Medulla oblongata (tissue), 1 donor: ENCODE measurements at regions not wholly inside any gene's neighbourhood (a gene's known extent, or its start where the extent isn't known, plus 50 kb on each side); places are given as distances from the start of the nearest gene placed in this dataset.

Experiments used
- DNase-seq: peaks from one replicate; pipeline ENCODE4 v3.0.0-alpha.2; 2015; ENCODE audit errors: extremely low spot score

DNA sequence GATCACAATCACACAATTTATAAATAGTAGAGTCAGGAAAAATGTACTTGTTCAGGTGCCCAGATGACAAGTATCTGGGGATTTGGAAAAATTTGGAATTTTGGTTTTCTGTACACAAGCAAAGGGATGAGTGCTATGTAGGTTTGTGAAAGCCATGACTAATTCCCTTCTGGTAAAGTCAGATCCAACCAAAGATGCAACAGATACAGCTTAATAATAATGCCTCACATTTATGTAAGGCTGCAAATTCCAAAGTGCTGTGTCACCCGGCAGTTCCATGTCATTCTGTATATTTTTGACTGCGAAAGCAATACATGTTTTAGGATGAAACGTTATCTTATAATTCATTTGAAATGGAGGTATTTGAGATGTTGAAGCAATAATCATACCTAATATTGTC is 102.7 kb upstream of the AGBL1 start:
- DNase-seq, result no peak

DNA sequence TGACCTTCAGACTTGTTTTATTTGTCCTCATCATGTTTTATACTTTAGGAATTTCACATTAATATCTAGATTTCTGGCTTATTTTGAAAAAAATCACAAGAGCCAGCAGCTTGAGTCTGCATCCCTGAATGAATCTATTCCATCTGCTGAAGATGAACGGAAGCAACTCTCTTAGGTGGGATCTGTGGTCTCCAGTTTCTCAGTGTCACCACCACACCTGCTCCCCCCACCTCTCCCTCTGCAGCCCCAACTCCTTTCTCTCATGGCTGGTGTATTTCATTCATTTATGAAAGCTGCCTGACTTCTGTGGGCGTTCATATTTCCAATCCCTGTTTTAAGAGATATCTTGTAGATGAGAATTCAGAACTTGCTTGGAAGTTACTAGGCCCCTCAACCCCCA is 102.1 kb upstream of the AGBL1 start:
- no peak for DNase-seq

DNA sequence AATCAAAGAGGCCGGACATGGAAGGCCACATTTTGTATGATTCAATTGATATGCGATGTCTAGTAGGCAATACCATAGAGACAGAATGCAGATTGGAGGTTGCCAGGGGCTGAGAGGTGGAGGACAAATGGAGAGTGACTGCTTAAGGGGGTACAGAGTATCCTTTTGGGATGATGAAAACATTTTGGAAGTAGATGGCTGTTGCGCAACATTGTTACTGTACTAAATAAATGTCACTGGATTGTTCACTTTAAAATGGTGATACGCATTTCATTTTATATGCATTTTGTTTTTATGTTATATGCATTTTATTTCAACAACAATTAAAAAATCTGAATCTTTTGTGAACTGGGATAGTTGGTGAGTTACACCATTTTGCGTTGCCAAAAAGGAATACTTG is 99.7 kb upstream of the AGBL1 start:
- no peak for DNase-seq

DNA sequence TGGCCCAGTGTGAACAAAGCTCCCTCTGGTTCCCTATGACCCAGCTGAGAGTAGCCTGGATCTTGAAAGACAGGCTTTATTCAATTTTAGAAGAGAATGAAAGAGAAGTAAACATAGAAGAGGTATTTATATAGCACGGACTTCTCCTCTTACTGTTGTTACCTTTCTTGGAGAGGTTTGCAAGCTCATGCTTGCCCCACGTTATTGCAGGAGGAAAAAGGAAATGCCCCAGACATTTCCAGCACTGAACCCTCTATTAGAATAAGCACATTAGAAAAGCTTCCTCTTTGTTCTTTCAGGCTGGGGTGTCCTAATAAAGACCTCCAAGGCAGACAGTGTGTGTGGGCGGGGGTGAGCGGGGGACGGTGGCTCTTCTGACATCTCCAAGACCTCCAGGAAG is 98.7 kb upstream of the AGBL1 start:
- no peak for DNase-seq

DNA sequence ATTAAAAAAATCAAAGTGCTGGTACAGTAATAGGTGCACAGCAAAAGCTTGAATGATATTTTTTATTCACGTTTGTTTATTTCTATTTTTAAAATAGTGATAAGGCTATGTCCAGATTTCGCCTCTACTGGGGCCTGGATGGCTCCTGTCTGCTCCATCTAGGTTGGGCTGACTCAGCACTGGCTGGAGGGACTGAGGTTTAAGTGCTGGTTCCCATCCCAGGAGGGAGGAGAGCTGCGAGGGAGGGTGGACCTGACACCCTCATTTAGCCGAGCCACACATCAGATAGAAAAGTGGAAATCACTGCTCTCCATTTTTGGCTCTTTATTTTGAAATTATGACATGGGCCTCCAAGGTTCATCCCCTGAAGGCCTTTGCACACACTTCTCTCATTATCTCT is 95.4 kb upstream of the AGBL1 start:
- no peak for DNase-seq

DNA sequence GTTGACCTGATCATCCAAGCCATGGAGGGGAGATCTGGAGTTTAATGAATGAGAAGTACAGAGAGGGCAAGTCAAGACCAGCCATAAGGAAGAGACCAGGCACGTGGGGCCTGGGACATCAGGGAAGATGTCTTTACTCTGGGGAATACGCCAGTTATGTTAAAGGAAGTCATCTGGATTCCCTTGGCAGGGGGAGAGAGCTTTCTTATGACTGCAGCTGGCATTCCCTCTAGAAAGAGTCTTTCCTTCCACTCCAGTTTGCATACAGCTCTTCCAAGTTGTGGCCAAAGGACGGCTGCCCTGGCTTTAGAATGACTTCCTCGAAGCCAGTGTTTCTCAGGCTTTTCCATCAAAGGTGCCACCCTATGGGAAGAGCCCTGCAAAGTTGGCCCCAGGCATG is 93.6 kb upstream of the AGBL1 start:
- no peak for DNase-seq

DNA sequence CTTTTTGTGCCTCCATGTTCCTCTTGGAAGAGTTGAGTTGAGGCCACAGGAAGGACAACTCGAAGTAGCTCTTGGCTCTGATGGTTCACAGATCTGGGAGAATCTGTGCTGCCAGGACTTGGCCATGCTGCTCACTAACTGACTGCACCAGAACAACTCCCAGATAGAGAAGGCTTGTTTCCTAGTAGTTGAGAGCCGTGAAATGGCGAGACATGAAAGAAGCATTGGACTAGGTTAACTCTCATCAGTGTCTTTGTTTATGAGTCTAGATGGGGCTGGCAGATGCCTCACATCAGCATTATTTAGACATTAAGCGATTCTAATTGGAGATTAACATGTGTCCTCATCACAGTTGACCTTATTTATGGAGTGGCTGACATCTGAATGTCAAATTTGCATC is 92.9 kb upstream of the AGBL1 start:
- DNase-seq, result no peak

DNA sequence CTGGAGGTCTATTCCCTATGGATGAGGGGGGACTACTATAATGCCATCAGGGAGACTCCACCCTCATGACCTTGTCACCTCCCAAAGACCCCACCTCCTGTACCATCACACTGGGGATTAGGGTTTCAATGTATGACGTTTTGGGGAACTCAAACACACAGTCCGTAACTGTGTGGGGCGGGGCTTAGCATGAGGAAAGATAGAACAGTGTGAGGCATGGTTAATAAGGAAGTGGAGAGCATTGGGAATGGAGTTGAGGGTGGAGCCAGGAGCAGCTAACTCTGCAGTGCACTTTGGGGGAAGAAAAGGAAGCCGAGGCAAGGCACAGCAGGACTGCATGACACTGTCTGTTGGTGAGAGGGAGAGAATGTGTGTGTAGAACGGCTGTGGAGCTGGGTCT is 90.9 kb upstream of the AGBL1 start:
- DNase-seq, result no peak

DNA sequence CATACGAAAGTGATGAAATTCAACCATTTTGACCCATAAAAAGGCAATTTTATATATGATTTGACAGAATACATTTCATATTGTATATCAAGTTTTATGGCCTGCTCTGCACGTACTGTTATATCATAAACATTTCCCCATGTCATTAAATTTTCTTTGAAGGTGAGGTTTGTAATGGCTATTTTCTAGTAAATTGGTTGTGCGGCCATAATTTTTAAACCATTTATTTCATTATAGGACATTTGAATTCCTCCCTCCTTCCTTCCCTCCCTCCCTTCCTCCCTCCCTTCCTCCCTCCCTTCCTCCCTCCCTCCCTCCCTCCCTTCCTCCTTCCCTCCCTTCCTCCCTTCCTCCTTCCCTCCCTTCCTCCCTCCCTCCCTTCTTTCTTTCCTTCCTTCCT is 87.4 kb upstream of the AGBL1 start:
- no peak for DNase-seq

DNA sequence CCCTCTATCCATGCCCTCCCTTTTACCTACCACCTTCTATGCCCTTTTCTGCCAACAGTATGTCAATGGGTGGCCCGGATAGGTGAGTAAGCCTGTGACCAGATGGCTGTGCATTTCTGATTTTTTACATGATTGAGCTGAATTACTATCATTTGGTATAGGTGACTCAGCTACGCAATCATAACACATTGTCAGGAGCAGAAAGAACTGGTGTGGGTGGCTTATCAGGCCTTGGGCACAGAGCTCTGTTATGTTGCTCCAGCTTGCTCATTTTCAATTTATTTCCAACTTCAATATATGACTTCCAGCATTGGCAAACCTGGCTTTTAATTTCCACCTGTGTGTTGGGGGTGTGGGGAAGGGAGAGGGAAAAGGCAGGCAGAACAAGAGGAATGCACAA is 86.6 kb upstream of the AGBL1 start:
- no peak for DNase-seq

DNA sequence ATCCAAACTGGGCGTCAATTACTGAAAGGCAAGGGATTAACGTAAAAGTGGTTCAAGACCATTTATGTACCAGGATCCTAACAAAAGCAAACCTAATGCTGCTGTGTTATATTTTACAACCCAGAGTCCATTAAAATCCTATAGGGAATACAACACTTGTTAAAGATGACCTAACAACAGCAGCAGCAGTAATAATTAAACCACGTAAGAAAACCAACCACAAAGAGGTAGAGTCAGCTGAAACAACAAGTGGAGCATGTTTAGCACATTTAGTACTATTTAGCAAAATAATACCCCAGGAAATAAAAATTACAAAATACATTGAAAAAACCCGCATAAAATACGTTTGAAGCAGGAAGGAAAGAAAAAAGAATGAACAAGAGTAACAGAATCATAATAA is 82.1 kb upstream of the AGBL1 start:
- no peak for DNase-seq

DNA sequence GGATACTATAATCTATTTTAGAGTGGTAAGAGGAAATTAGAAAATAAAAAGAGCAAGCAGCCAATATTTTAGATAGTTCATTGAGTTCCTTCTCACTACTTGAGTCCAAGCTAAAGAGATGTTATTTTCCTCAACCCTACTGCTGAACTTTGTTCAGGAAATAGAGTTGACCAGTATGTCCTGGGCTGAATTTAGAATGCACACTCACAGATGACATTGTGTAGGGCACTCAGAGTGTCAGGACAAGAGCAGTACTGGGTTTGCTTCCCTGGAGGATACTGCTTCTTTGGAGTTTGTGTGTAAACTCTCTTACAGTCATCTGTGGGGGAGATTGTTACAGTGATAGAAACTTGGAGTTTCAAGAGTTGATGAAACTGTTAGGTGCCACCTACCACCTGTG is 80.0 kb upstream of the AGBL1 start:
- no peak for DNase-seq

DNA sequence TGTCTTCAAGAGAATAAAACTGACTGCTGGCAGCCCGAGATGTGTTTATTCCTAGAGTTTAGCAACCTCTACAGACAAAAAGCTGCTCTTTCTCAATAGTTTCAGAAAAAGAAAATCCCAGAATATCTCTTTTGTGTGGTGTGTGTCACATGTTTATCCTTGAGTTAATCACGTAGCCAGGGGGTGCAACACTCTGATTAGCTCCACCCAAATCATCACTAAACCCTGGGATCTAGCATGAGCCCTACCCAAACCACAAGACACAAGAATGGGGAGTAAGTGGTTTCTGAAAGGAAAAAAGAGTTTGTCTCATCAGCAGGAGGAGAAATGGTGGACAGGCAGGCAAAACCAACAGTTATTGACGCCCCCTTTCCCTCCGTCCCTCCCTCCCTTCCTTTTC is 78.5 kb upstream of the AGBL1 start:
- no peak for DNase-seq

DNA sequence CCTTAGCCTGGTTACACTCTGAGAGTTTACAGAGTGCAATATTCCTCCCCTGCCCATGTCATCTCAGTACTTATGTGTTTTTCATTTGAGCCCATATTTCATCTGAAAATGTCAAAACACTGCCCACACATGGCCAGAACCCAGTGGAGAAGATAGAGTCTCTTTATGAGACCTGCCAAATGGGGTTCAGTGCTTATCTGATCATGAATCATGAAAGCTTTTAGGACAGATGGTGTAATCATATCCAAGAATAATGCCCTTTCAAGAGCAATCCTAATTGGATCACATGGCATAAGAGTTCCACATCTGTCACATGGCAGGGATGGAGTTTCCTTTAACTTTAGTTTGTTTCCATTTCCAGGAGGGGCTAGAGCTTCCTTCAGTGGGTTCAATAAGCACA is 77.2 kb upstream of the AGBL1 start:
- DNase-seq, result no peak

DNA sequence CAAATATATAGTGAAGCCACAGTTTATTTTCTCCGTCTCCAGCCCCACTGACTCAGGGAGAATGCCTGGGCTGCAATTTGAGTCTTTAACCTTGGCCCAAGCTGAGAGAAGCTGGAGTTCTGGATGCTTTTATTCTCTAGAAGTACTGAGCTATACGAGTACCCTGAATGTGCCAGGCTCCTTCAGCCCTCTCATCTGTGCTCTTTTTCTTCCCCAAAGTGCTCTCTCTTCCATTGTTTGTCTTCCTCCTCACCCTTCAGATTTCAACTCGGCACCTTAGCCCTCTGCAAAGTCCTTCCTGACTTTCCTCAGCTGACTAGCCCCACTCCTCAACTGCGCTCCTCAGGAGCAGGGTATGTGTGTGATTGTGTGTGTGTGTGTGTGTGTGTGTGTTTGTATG is 75.6 kb upstream of the AGBL1 start:
- no peak for DNase-seq

DNA sequence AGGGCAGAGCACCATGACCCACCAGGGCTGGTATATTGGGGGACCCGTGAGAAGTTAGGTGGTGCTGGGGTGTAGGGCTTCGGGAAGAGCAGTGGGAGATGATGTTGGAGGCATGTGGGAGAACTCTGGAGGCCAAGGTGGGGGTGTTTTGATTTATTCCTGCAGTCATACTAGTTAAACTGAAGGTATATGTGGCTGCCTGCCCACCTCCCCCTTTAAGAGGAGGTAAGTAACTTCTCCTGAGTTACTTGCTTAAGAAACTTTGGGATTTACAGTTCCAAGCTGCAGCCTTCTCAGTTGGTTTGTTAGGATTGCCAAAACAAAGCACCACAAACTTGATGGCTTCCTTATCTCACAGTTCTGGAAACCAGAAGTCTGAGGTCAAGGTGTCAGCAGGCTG is 73.1 kb upstream of the AGBL1 start:
- no peak for DNase-seq

DNA sequence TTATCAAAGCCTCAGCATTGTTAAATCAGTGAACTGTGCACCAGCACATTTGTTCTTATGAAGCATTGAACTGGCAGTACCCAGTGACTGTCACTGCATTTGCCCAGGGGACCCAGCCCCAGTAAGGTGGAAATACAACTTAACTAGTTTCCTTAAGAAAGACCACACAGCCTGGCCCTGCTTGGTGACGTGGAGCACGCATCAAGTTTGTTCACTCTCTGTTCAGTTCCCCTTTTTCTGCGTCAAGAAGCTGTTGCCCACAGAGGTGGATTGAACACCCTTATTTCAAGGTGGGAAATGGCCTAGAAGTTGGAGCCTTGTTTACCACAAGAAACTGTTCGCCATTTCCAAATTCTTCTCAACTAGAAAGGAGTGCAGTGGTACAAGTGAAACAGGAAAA is 69.9 kb upstream of the AGBL1 start:
- no peak for DNase-seq

DNA sequence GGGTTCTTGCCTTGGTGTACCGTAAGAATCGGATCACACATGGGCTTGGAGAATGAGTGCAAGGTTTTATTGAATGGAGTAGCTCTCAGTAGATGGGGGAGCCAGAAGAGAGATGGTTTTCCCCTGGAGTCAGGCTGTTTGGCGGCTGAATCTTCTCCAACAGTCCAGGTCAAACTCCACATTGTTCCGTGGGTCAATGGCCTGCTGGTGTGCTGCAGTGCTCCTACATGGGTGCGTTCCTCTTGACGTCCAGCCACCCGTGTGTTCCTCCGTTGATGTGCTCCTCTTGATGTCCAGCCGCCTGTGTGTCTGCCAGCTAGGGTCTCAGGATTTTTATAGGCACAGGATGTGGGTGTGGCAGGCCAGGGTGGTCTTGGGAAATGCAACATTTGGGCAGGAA is 69.3 kb upstream of the AGBL1 start:
- no peak for DNase-seq

DNA sequence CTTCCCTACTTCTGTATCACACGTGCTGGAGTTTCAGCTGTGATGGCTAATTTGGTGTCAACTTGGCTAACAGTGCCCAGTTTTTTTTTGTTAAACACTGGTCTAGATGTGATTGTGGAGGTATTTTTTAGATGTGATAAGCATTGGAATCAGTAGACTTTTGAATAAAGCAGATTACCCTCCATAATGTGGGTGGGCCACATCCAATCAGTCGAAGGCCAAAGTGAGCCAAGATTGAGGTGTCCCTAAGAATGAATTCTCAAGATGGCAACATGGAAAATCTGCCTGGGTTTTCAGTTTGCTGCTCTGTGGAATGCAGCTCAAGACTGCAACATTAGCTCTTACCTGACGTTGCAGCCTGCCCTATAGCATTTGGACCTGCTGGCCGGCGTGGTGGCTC is 68.8 kb upstream of the AGBL1 start:
- DNase-seq, result no peak

DNA sequence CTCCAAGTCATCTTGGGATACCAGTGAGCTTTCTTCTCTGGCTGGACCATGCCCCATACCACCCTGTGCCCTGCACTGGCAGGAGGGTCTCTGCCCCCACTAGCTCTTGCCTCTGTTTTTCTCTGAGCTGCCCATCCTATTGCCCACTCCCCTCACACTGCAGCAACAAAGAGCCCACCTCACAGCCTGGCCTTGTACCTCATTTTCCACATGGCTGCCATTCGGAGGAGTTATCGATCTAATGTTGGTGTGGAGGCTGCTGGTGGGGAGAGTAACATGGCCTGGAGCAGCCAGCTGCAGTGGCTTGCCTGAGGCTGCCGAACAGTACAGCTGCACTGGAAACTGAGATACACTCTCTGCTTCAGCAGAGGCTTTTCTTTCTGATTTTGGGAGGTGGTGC is 65.7 kb upstream of the AGBL1 start:
- DNase-seq, result no peak

DNA sequence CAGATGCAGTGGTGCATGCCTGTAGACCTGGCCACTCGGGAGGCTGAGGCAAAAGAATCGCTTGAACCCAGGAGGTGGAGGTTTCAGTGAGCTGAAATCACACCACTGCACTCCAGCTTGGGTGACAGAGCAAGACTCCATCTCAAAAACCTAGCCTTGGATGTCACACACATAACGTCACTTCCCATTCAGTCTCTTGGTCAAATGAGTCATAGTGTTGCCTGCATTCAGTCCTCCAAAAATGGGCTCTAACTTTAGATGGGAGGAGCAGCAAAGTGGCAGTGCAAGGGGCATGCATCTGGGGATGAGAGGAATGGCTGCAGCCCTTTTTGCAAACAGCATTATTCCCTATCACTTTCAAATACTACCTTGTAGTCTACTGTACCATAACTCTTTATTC is 62.9 kb upstream of the AGBL1 start:
- DNase-seq, result no peak

DNA sequence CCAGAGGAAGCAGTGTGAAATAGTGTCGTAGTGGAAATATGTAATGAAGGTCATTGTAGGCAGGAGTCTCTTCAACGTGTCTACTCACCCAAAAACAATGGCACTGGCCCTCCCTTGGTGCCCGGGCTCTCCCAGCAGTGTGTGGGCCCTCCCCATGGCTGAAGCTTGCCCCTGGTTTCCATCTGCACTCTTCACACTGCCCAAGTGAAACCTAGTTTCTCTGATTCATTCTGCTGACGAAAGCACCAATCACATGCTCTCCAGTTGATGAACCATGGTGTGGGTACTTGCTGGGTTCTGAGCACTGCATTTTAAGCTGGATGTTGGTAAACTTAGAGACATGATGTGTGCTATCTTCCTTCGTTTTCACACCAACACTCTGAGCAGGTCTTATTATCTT is 61.0 kb upstream of the AGBL1 start:
- no peak for DNase-seq

DNA sequence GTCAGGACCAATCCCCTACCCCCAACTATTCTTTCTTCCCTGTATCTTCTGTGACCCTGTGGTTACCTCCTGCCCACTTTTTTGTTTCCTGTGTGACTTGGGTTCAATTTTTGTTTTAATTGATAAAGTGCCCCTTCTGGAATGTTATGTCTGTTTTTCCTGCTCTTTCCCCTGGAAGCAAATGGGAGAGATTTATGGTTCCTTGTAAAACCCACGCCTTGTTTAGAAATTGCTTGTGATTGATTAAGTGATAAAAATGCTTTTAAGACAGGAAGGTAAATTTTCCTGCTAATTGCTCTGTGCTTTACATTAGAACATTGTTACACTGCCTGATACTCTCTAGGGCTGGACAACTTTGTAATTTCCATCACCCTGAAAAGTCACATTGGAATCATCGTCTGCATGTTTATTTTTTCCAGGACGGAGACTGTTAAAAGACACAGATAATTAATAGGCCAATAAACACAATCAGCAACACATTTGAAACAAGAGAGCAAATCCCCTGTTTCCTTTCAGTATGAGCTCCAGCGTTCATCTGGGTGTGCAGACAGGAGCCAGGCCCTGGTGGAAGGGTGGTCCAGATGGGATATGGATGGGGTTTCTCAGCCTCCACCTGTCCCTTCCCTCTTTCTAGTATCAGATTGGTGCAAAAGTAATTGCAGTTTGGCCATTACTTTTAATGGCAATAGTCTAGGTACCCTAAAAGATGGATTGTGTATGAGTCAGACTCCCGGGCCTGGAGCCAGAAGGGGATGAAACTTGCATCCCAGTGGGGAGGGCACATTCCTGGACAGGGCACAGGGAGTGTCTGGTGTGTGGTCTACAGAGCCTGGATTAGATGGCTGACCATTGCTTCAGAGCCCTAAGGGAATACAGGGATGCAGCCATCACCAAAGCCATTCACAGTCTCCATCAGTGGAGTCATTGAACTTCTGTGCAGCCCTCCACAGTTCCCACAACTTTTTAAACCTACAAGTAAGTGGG is 58.1 kb upstream of the AGBL1 start:
- no peak for DNase-seq

DNA sequence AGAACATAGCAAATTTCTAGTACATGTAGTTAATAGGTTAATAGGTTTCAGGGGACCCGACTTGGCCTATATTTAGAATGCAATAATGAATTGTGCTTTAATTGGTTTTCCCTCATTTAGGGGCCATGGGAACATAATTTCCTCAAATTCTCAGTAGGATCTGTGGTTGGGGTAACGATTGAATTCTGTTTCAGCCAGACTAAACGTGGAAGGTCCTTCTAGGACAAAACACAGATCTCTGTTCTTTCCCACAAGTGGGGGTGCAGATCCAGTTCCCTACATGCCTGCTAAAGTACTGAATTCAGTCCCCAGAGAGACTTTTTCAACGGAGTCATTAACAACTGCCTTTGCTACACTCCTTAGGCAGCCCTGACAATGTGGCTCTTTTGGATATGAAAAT is 50.7 kb upstream of the AGBL1 start:
- DNase-seq, result no peak
